Neural cell (in vitro differentiated cells): ENCODE measurements at regions not wholly inside any gene's neighbourhood (a gene's known extent, or its start where the extent isn't known, plus 50 kb on each side); places are given as distances from the start of the nearest gene placed in this dataset.

Experiments used
- CTCF ChIP-seq: fragments of 450-650 bp; IDR thresholded peaks from 2 replicates; pipeline ENCODE4 v1.5.1; 2014; ENCODE audit warnings: antibody characterized with exemption, mild to moderate bottlenecking, moderate library complexity; ENCODE audit not compliant: poor library complexity, severe bottlenecking
- POLR2AphosphoS5 ChIP-seq: IDR thresholded peaks from 2 replicates; pipeline ENCODE4 v1.6.1; 2012

GRCh38 chr9:120236596-120236995 lies 343.4 kb downstream of the CDK5RAP2 start:
- TF ChIP-seq CTCF = no peak
- no peak for TF ChIP-seq POLR2AphosphoS5
